HCT116 (cell line): ENCODE measurements at regions not wholly inside any gene's neighbourhood (a gene's known extent, or its start where the extent isn't known, plus 50 kb on each side); places are given as distances from the start of the nearest gene placed in this dataset.

Experiments
- ATAC-seq: fragments of 200-7000 bp; cut with Tn5 transposase; 2 replicates; pipeline ENCODE4 v1.9.1; 2020; ENCODE audit warnings: mild to moderate bottlenecking, moderate library complexity
- BruUV-seq: library from RNA; stranded (reverse); fragments of 400-500 nt; replicated peaks from 2 replicates; lab custom pipeline; 2021; lab: Mats Ljungman, UMichigan
- CTCF ChIA-PET: fragments of 300-600 bp; sonication (Branson Sonifier 250); formaldehyde crosslinking; loops from one replicate; lab custom pipeline; 2021; ENCODE audit warnings: antibody characterized with exemption; lab: Charles Lee
- POLR2A ChIA-PET: fragments of 300-600, 350-600 bp; sonication (Branson Sonifier 250); formaldehyde crosslinking; loops from one replicate; lab custom pipeline; 2021; ENCODE audit warnings: antibody characterized with exemption; lab: Charles Lee
- RAD21 ChIA-PET, 2 experiments: fragments of 300-600 bp; sonication (Branson Sonifier 250); formaldehyde crosslinking; loops; one replicate each; lab custom pipeline; 2023; ENCODE audit warnings: low total read pairs in 2 of 2; ENCODE audit not compliant: uncharacterized antibody in 2 of 2, unreplicated experiment in 2 of 2, low non-redundant PET in 1 of 2; lab: Charles Lee
- DNase-seq: peaks from one replicate; pipeline ENCODE4 v3.0.0-alpha.2; 2010; ENCODE audit warnings: low read depth, low spot score
- H2AFZ ChIP-seq: fragments of 200-600 bp; shearing (Covaris generic), sonication (generic); 2 replicates; pipeline ENCODE4 v1.6.1; 2017; ENCODE audit warnings: low read depth, mixed run types, mixed read lengths, antibody characterized with exemption, low read length; ENCODE audit not compliant: poor library complexity, severe bottlenecking
- H3K27ac ChIP-seq: 2 replicates; pipeline ENCODE4 v1.5.1; 2012; ENCODE audit warnings: low read depth, low read length
- H3K27me3 ChIP-seq: fragments of 200-600 bp; sonication (generic); 2 replicates; pipeline ENCODE4 v1.6.1; 2016; ENCODE audit warnings: mixed run types, low read length, mixed read lengths; ENCODE audit not compliant: insufficient read depth
- H3K36me3 ChIP-seq, 2 experiments: fragments of 200-500 bp in 1 of 2; fragments of 200-600 bp in 1 of 2; sonication (Bioruptor generic) in 1 of 2; sonication (generic) in 1 of 2; 2 replicates each; pipeline versions ENCODE4 v1.5.1 to v1.6.1; 2014 to 2016; ENCODE audit warnings: low read length in 2 of 2, inconsistent platforms in 1 of 2, mixed read lengths in 1 of 2, mixed run types in 1 of 2; ENCODE audit not compliant: insufficient read depth in 2 of 2, control insufficient read depth in 1 of 2
- H3K4me1 ChIP-seq, 2 experiments: fragments of 200-600 bp in 1 of 2; sonication (generic) in 1 of 2; 2 replicates each; pipeline versions ENCODE4 v1.5.1 to v1.6.1; 2012 to 2017; ENCODE audit warnings: low read length in 2 of 2, inconsistent platforms in 1 of 2, mild to moderate bottlenecking in 1 of 2, mixed read lengths in 1 of 2, mixed run types in 1 of 2, moderate library complexity in 1 of 2; ENCODE audit not compliant: insufficient read depth in 2 of 2, control insufficient read depth in 1 of 2
- H3K4me2 ChIP-seq: fragments of 200-600 bp; sonication (generic); 2 replicates; pipeline ENCODE4 v1.6.1; 2017; ENCODE audit warnings: mixed run types, low read length, mixed read lengths
- H3K4me3 ChIP-seq, 2 experiments: fragments of 200-600 bp in 1 of 2; sonication (generic) in 1 of 2; replicated peaks in 1 of 2; 2 replicates each; pipeline ENCODE4 v1.5.1; 2011 to 2016; ENCODE audit warnings: low read length in 2 of 2, control low read depth in 1 of 2, low read depth in 1 of 2, mild to moderate bottlenecking in 1 of 2, mixed read lengths in 1 of 2, mixed run types in 1 of 2
- H3K79me2 ChIP-seq: fragments of 200-600 bp; sonication (generic); 2 replicates; pipeline ENCODE4 v1.6.1; 2017; ENCODE audit warnings: mild to moderate bottlenecking, mixed run types, low read length, moderate library complexity, mixed read lengths; ENCODE audit not compliant: insufficient read depth
- H3K9ac ChIP-seq: fragments of 200-600 bp; sonication (generic); 2 replicates; pipeline ENCODE4 v1.6.1; 2016; ENCODE audit warnings: low read length, mixed read lengths
- H3K9me2 ChIP-seq: fragments of 200-600 bp; sonication (generic), shearing (Covaris generic); 2 replicates; pipeline ENCODE4 v1.6.1; 2017; ENCODE audit warnings: mixed run types, mild to moderate bottlenecking, moderate library complexity; ENCODE audit not compliant: insufficient read depth
- H3K9me3 ChIP-seq, 2 experiments: fragments of 200-500 bp in 1 of 2; fragments of 200-600 bp in 1 of 2; sonication (Bioruptor generic) in 1 of 2; sonication (generic) in 1 of 2; 2 replicates each; pipeline ENCODE4 v1.6.1; 2014 to 2017; ENCODE audit warnings: low read length in 2 of 2, mixed read lengths in 2 of 2, inconsistent platforms in 1 of 2, low read depth in 1 of 2, mild to moderate bottlenecking in 1 of 2, mixed run types in 1 of 2, moderate library complexity in 1 of 2; ENCODE audit not compliant: control insufficient read depth in 1 of 2, insufficient read depth in 1 of 2
- H4K20me1 ChIP-seq: fragments of 200-600 bp; sonication (generic), shearing (Covaris generic); 2 replicates; pipeline ENCODE4 v1.6.1; 2017; ENCODE audit warnings: mixed run types, mild to moderate bottlenecking, moderate library complexity; ENCODE audit not compliant: insufficient read depth
- CEBPB ChIP-seq: IDR thresholded peaks from 2 replicates; pipeline ENCODE4 v1.6.1; 2012; ENCODE audit warnings: low read depth
- ELF1 ChIP-seq: IDR thresholded peaks from 2 replicates; pipeline ENCODE4 v1.6.1; 2012; ENCODE audit warnings: low read depth, borderline replicate concordance
- EZH2phosphoT487 ChIP-seq: fragments of 200-600 bp; IDR thresholded peaks from 2 replicates; pipeline ENCODE4 v1.6.1; 2018; ENCODE audit warnings: antibody characterized with exemption, borderline replicate concordance
- FOSL1 ChIP-seq: IDR thresholded peaks from 2 replicates; pipeline ENCODE4 v1.6.1; 2012; ENCODE audit warnings: low read depth
- POLR2AphosphoS5 ChIP-seq: IDR thresholded peaks from 2 replicates; pipeline ENCODE4 v1.6.1; 2011; ENCODE audit warnings: mild to moderate bottlenecking, low read depth, low read length, moderate library complexity
- RAD21 ChIP-seq: IDR thresholded peaks from 2 replicates; pipeline ENCODE4 v1.6.1; 2012; ENCODE audit warnings: low read depth, mild to moderate bottlenecking
- REST ChIP-seq: IDR thresholded peaks from 2 replicates; pipeline ENCODE4 v1.6.1; 2012; ENCODE audit warnings: low read depth
- SP1 ChIP-seq: IDR thresholded peaks from 2 replicates; pipeline ENCODE4 v1.6.1; 2012; ENCODE audit warnings: low read depth
- TCF7L2 ChIP-seq: IDR thresholded peaks from 2 replicates; pipeline ENCODE4 v1.7.0; 2011; ENCODE audit warnings: borderline replicate concordance, inconsistent platforms; ENCODE audit not compliant: insufficient read depth, insufficient read length; ENCODE audit errors: extremely low read depth
- ZBTB33 ChIP-seq: IDR thresholded peaks from 2 replicates; pipeline ENCODE4 v1.6.1; 2011; ENCODE audit warnings: mild to moderate bottlenecking, low read length, moderate library complexity; ENCODE audit not compliant: insufficient replicate concordance; ENCODE audit errors: extremely low read depth
- ZFX ChIP-seq: fragments of 450-650 bp; IDR thresholded peaks from 2 replicates; pipeline ENCODE4 v1.6.1; 2017
- intact Hi-C: fragments of 100-400 bp; cut with micrococcal nuclease; formaldehyde crosslinking; loops from 2 replicates; pipeline ENCODE4 v1.10.0; 2022
- TF ChIP-seq, protein P1 (sequence below): IDR thresholded peaks from 2 replicates; pipeline ENCODE4 v1.6.1; 2012

DNA sequence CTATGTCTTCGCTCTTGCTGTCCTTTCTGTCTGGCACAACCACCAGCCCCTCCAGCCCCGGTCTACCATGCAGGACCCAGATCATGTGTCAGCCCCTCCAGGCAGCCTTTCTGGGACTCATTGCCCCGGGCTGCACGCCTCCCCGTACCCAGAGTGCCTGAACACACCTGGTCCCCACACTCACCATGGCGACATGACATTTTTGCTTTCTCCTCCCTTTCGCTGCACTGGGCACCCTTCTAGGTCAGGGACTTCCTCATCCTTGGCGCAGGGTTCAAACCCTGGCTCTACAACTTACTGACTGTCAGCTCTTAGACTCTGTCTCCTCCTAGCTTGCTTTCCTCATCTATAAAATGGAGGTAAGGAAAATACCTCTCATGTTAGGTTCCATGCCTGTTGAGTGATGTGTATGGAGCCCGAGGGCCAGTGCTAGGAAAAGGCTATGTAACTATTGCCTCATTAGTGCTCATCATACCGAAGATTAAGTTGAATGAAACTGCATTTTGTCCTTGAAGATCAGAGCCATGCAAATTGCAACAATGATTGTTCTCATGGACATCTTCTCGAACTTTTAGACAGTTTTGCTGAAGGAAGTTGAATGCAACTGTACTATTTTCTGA, 49.7 kb upstream of the TIAM2 start:
- DNase-seq (no peak), ATAC-seq (no peak)
- Histone ChIP-seq H3K9me3 (no peaks in the 10 kb centered on the region), H4K20me1 (no peaks in the 10 kb centered on the region), H3K27ac (no peak overlapping the region), H3K9me2 (no peaks in the 10 kb centered on the region), H3K27me3 (no peaks in the 10 kb centered on the region), H3K4me1 (no peaks in the 10 kb centered on the region), H3K79me2 (no peaks in the 10 kb centered on the region), H3K4me3 (no peak overlapping the region), H2AFZ (no peak overlapping the region), H3K9ac (no peak overlapping the region), H3K36me3 (no peaks in the 10 kb centered on the region), H3K4me2 (no peak overlapping the region)
- no TSS peak for BruUV-seq
- ChIA-PET POLR2A (no interaction called here), RAD21 (no interaction called here), CTCF (no interaction called here)
- intact Hi-C loops = no loop called here
- TF ChIP-seq RAD21 (no peak), TCF7L2 (no peak), SP1 (no peak), ELF1 (no peak), ZBTB33 (no peak), FOSL1 (no peak), EZH2phosphoT487 (no peak), CEBPB (no peak), ZFX (no peak), POLR2AphosphoS5 (no peak), REST (no peak)
- TF ChIP-seq, protein P1, sequence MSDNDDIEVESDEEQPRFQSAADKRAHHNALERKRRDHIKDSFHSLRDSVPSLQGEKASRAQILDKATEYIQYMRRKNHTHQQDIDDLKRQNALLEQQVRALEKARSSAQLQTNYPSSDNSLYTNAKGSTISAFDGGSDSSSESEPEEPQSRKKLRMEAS = no peak
- TF ChIP-seq, all 23 proteins: peak for 0
